Activated B cell treated with CpG ODN at 0.5 μM for 24 hours (primary cell): ENCODE measurements at regions not wholly inside any gene's neighbourhood (a gene's known extent, or its start where the extent isn't known, plus 50 kb on each side); places are given as distances from the start of the nearest gene placed in this dataset.

Source experiments
- ATAC-seq: fragments of 200-7000 bp; cut with Tn5 transposase; one replicate; pipeline ENCODE4 v1.10.0; 2021; ENCODE audit warnings: low read depth, mild to moderate bottlenecking, moderate library complexity
- CTCF ChIA-PET: fragments of 350-600 bp; sonication (Branson Sonifier 250); formaldehyde crosslinking; loops from one replicate; lab custom pipeline; 2021; ENCODE audit warnings: antibody characterized with exemption; lab: Charles Lee
- POLR2A ChIA-PET: fragments of 350-600 bp; sonication (Branson Sonifier 250); formaldehyde crosslinking; loops from one replicate; lab custom pipeline; 2021; ENCODE audit warnings: antibody characterized with exemption; lab: Charles Lee
- DNase-seq: peaks from one replicate; pipeline ENCODE4 v3.0.0; 2022
- H3K27ac Mint-ChIP-seq: one replicate; pipeline ENCODE4 v1.8.0; 2020; ENCODE audit warnings: mixed read lengths
- H3K27me3 Mint-ChIP-seq: one replicate; pipeline ENCODE4 v1.8.0; 2021; ENCODE audit warnings: mixed read lengths
- H3K36me3 Mint-ChIP-seq: one replicate; pipeline ENCODE4 v1.8.0; 2021; ENCODE audit warnings: low read depth, mixed read lengths
- H3K4me1 Mint-ChIP-seq: one replicate; pipeline ENCODE4 v1.8.0; 2021; ENCODE audit warnings: mixed read lengths
- H3K4me3 Mint-ChIP-seq: one replicate; pipeline ENCODE4 v1.8.0; 2020; ENCODE audit warnings: mild to moderate bottlenecking, mixed read lengths
- H3K9me3 Mint-ChIP-seq: one replicate; pipeline ENCODE4 v1.8.0; 2020; ENCODE audit warnings: mixed read lengths
- CTCF ChIP-seq: fragments of 200-600 bp; IDR thresholded peaks from one replicate; pipeline ENCODE4 v1.8.0; 2022; ENCODE audit warnings: antibody characterized with exemption, mild to moderate bottlenecking
- intact Hi-C: fragments of 100-400 bp; cut with micrococcal nuclease; formaldehyde crosslinking; loops from one replicate; pipeline ENCODE4 v1.15.1; 2024

GRCh38 chr16:52364500-52364899 lies 182.4 kb downstream of the TOX3 start:
- no peak for DNase-seq
- H3K4me1 Mint-ChIP-seq: no peaks in the 10 kb centered on the region
- no peak for TF ChIP-seq CTCF
- no peak overlapping the region for H3K4me3 Mint-ChIP-seq
- H3K9me3 Mint-ChIP-seq: peaks cover 5% of the 10 kb centered on the region
- POLR2A ChIA-PET: no interaction called here
- intact Hi-C loops: no loop called here
- CTCF ChIA-PET: no interaction called here
- H3K27ac Mint-ChIP-seq: no peak overlapping the region
- H3K27me3 Mint-ChIP-seq: no peaks in the 10 kb centered on the region
- H3K36me3 Mint-ChIP-seq: no peaks in the 10 kb centered on the region
- no peak for ATAC-seq

GRCh38 chr16:52363082-52363481 lies 183.9 kb downstream of the TOX3 start:
- ATAC-seq: no peak
- Mint-ChIP-seq H3K27me3 (no peaks in the 10 kb centered on the region), H3K27ac (no peak overlapping the region), H3K4me3 (no peak overlapping the region), H3K36me3 (no peaks in the 10 kb centered on the region), H3K9me3 (peaks cover 6% of the 10 kb centered on the region), H3K4me1 (no peaks in the 10 kb centered on the region)
- intact Hi-C loops: no loop called here
- DNase-seq: no peak
- CTCF ChIA-PET: no interaction called here
- POLR2A ChIA-PET: no interaction called here
- TF ChIP-seq CTCF: no peak

- DNase-seq (no peak), ATAC-seq (no peak)
- CTCF ChIA-PET: no interaction called here
- POLR2A ChIA-PET: no interaction called here
- TF ChIP-seq CTCF: no peak
- Mint-ChIP-seq H3K27ac (no peak overlapping the region), H3K4me3 (no peak overlapping the region), H3K4me1 (no peaks in the 10 kb centered on the region), H3K36me3 (no peaks in the 10 kb centered on the region), H3K27me3 (no peaks in the 10 kb centered on the region), H3K9me3 (peaks cover 16% of the 10 kb centered on the region)
- intact Hi-C loops: no loop called here
These were observed 189.2 kb downstream of the TOX3 start for GRCh38 chr16:52357711-52358110.

- Mint-ChIP-seq H3K9me3 (peaks cover 22% of the 10 kb centered on the region), H3K27ac (no peak overlapping the region), H3K27me3 (no peaks in the 10 kb centered on the region), H3K4me1 (no peaks in the 10 kb centered on the region), H3K4me3 (no peak overlapping the region), H3K36me3 (no peaks in the 10 kb centered on the region)
- intact Hi-C loops: no loop called here
- no peak for TF ChIP-seq CTCF
- CTCF ChIA-PET: no interaction called here
- DNase-seq (no peak), ATAC-seq (no peak)
- POLR2A ChIA-PET: no interaction called here
These were observed 193.7 kb downstream of the TOX3 start for GRCh38 chr16:52353249-52353648.

- ATAC-seq (no peak), DNase-seq (no peak)
- CTCF ChIA-PET: no interaction called here
- intact Hi-C loops: no loop called here
- no peak overlapping the region for H3K27ac Mint-ChIP-seq
- POLR2A ChIA-PET: no interaction called here
- H3K36me3 Mint-ChIP-seq: no peaks in the 10 kb centered on the region
- H3K4me3 Mint-ChIP-seq: no peak overlapping the region
- peaks cover 20% of the 10 kb centered on the region for H3K9me3 Mint-ChIP-seq
- no peaks in the 10 kb centered on the region for H3K4me1 Mint-ChIP-seq
- no peaks in the 10 kb centered on the region for H3K27me3 Mint-ChIP-seq
- TF ChIP-seq CTCF: no peak
These were observed 195.5 kb downstream of the TOX3 start for GRCh38 chr16:52351451-52351850.
